ENCODE measurements at regions not wholly inside any gene's neighbourhood (a gene's known extent, or its start where the extent isn't known, plus 50 kb on each side); places are given as distances from the start of the nearest gene placed in this dataset.

DNA sequence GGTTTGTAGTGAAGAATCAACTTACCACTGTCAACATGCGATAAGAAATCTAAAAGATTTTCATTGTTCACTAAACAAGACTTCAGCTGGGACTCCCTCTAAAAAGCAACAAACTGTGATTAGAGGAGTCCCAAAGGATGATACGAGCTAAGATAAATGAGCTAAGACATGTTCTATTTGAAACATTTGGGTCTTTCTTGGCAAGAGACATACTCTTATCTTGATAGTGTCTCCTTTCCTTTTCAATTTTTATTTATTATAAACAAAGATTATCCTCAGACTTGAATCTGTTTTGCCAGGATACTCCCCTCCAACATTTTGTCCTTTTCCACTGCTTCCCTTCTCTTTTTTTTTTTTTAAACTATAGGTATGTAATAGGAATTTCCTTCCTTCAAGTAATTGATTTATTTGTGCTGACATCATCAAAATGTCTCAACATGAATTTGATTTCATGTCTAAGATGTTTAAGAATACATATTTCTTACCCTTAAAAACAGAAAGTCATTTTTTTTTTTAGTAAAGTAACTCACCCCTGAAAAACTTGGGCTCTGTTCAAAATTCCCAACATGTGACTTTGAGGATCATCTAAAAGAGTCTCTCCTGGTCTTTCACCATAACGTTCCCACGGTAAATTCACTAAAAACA is 158.4 kb upstream of the NRP1 start:
- Histone ChIP-seq H3K4me3 (ENCODE audit: low read length, poor library complexity, severe bottlenecking) (no peak overlapping the region), H3K36me3 (ENCODE audit: insufficient read depth, low read length) (no peaks in the 10 kb centered on the region), H3K27me3 (ENCODE audit: insufficient read depth, low read length, poor library complexity, severe bottlenecking) (peaks cover 13% of the 10 kb centered on the region), H3K4me2 (ENCODE audit: low read depth, low read length, poor library complexity, severe bottlenecking) (no peak overlapping the region), H3K9me2 (replicated peaks; ENCODE audit: low read depth, low read length) (no peaks in the 10 kb centered on the region), H3K9me3 (ENCODE audit: insufficient read depth, low read depth, low read length) (no peaks in the 10 kb centered on the region), H3F3A (ENCODE audit: low read depth) (no peaks in the 10 kb centered on the region), H2AFZ (ENCODE audit: low read length) (no peak overlapping the region), H3K9ac (ENCODE audit: low read depth, low read length, poor library complexity, severe bottlenecking) (no peak overlapping the region), H3K79me2 (ENCODE audit: insufficient read depth, low read length) (no peaks in the 10 kb centered on the region), H4K20me1 (ENCODE audit: insufficient read depth, low read length, poor library complexity, severe bottlenecking) (no peaks in the 10 kb centered on the region), H3K4me1 (ENCODE audit: insufficient read depth, low read length, poor library complexity, severe bottlenecking) (no peaks in the 10 kb centered on the region)
- TF ChIP-seq, protein P1, sequence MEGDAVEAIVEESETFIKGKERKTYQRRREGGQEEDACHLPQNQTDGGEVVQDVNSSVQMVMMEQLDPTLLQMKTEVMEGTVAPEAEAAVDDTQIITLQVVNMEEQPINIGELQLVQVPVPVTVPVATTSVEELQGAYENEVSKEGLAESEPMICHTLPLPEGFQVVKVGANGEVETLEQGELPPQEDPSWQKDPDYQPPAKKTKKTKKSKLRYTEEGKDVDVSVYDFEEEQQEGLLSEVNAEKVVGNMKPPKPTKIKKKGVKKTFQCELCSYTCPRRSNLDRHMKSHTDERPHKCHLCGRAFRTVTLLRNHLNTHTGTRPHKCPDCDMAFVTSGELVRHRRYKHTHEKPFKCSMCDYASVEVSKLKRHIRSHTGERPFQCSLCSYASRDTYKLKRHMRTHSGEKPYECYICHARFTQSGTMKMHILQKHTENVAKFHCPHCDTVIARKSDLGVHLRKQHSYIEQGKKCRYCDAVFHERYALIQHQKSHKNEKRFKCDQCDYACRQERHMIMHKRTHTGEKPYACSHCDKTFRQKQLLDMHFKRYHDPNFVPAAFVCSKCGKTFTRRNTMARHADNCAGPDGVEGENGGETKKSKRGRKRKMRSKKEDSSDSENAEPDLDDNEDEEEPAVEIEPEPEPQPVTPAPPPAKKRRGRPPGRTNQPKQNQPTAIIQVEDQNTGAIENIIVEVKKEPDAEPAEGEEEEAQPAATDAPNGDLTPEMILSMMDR (conservative IDR thresholded peaks at IDR 0.05; ENCODE audit: low read length): no peak
- TF ChIP-seq EZH2phosphoT487 (IDR thresholded peaks at IDR 0.05; ENCODE audit: borderline replicate concordance): no peak

DNA sequence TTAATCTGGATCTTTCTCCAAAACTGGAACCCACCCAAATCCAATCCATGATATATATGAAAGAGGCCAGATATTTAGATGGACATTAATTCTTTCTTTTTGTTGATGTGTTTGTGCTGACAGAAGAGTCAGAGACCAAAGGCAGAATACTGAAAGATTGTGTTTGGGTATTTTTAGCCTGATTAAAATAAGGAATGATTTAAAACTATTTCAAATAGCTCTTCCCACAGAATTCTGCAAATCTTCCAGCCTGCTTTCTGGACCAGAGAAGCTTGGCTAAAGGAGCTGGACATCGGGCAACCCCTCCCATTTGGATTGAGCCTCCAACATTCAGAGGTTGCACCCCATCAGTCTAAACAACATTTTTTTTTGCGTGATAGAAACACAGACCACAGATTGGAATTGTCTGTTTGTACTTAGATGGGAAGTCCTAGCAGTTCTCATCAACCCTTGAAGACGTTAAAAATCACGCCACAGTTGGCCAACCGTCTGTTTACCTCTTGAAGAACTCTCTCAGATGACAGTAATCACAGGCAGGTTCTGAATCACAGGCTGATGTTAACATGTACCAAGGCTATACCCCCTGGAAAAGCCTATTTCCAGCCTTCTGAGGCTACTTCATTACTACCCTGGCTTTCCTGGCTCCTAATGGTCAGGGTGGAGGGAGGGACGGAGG is 155.2 kb upstream of the NRP1 start:
- no peaks in the 10 kb centered on the region for H3K9me2 ChIP-seq (replicated peaks; ENCODE audit: low read depth, low read length)
- no peaks in the 10 kb centered on the region for H4K20me1 ChIP-seq (ENCODE audit: insufficient read depth, low read length, poor library complexity, severe bottlenecking)
- H3K4me1 ChIP-seq (ENCODE audit: insufficient read depth, low read length, poor library complexity, severe bottlenecking): no peaks in the 10 kb centered on the region
- no peak overlapping the region for H3K9ac ChIP-seq (ENCODE audit: low read depth, low read length, poor library complexity, severe bottlenecking)
- H2AFZ ChIP-seq (ENCODE audit: low read length): no peak overlapping the region
- H3K9me3 ChIP-seq (ENCODE audit: insufficient read depth, low read depth, low read length): no peaks in the 10 kb centered on the region
- H3F3A ChIP-seq (ENCODE audit: low read depth): no peaks in the 10 kb centered on the region
- H3K79me2 ChIP-seq (ENCODE audit: insufficient read depth, low read length): no peaks in the 10 kb centered on the region
- no peaks in the 10 kb centered on the region for H3K36me3 ChIP-seq (ENCODE audit: insufficient read depth, low read length)
- H3K4me2 ChIP-seq (ENCODE audit: low read depth, low read length, poor library complexity, severe bottlenecking): no peak overlapping the region
- no peak for TF ChIP-seq EZH2phosphoT487 (IDR thresholded peaks at IDR 0.05; ENCODE audit: borderline replicate concordance)
- TF ChIP-seq, protein P1 (conservative IDR thresholded peaks at IDR 0.05; ENCODE audit: low read length): no peak
- no peak overlapping the region for H3K4me3 ChIP-seq (ENCODE audit: low read length, poor library complexity, severe bottlenecking)
- H3K27me3 ChIP-seq (ENCODE audit: insufficient read depth, low read length, poor library complexity, severe bottlenecking): peaks cover 10% of the 10 kb centered on the region

DNA sequence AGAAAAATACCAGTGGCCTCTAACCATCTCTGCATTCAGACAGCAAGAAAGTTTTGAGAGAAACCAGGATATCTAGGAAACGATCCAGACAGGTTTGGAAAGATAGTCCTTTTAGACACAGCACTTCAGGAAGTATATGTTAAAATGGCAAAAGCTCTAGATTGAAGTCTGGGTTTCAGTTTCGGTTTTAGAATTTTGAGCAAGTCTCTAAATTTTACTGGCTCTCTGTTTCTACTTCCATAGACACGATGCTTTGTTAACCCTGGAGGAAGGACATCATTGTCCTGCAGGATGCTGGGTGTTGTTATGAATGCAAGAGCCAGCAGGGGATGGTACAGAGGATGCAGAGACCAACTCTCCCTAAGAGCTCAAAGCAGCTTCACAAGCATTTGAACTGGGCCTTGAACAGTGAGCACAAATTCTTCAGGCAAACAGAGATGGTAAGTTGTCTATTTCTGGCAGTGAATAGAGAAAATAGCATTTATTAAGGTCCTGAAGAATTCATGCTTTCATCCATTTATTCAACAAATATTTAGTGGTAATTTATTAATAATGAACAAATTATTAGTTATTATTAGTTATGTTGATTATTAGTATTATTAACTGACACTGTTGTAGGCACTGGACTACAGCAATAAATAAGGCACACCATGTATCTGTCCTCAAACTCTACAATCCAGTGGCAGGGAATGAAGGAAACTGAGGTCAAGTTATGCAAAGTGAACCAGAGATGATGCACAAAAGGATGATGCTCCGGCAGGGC is 152.7 kb upstream of the NRP1 start:
- H3K27me3 ChIP-seq (ENCODE audit: insufficient read depth, low read length, poor library complexity, severe bottlenecking): no peaks in the 10 kb centered on the region
- no peaks in the 10 kb centered on the region for H3F3A ChIP-seq (ENCODE audit: low read depth)
- no peaks in the 10 kb centered on the region for H3K9me3 ChIP-seq (ENCODE audit: insufficient read depth, low read depth, low read length)
- H3K9ac ChIP-seq (ENCODE audit: low read depth, low read length, poor library complexity, severe bottlenecking): no peak overlapping the region
- H3K36me3 ChIP-seq (ENCODE audit: insufficient read depth, low read length): no peaks in the 10 kb centered on the region
- TF ChIP-seq, protein P1 (conservative IDR thresholded peaks at IDR 0.05; ENCODE audit: low read length): peak; percentile 26; the same call in 1 of the 2 replicates
- no peak for TF ChIP-seq EZH2phosphoT487 (IDR thresholded peaks at IDR 0.05; ENCODE audit: borderline replicate concordance)
- H3K4me1 ChIP-seq (ENCODE audit: insufficient read depth, low read length, poor library complexity, severe bottlenecking): no peaks in the 10 kb centered on the region
- no peaks in the 10 kb centered on the region for H3K9me2 ChIP-seq (replicated peaks; ENCODE audit: low read depth, low read length)
- H3K79me2 ChIP-seq (ENCODE audit: insufficient read depth, low read length): no peaks in the 10 kb centered on the region
- peak overlapping the region; percentile 49 for H3K4me3 ChIP-seq (ENCODE audit: low read length, poor library complexity, severe bottlenecking)
- H4K20me1 ChIP-seq (ENCODE audit: insufficient read depth, low read length, poor library complexity, severe bottlenecking): no peaks in the 10 kb centered on the region
- peak overlapping the region; percentile 98 for H2AFZ ChIP-seq (ENCODE audit: low read length)
- peak overlapping the region; percentile 40 for H3K4me2 ChIP-seq (ENCODE audit: low read depth, low read length, poor library complexity, severe bottlenecking)
